Ecto neural progenitor cell (in vitro differentiated cells): ENCODE measurements at regions not wholly inside any gene's neighbourhood (a gene's known extent, or its start where the extent isn't known, plus 50 kb on each side); places are given as distances from the start of the nearest gene placed in this dataset.
A peak's percentile ranks its signal among the peaks of the same experiment; 100 is the strongest.

Source experiments
- DNase-seq: peaks from one replicate; pipeline ENCODE4 v3.0.0-alpha.2; 2018; ENCODE audit warnings: low spot score

- DNase-seq, result no peak
Measured at GRCh38 chr7:51679358-51679757, 362.7 kb upstream of the COBL start.

GRCh38 chr7:51666751-51667150 lies 350.1 kb upstream of the COBL start:
- no peak for DNase-seq

- DNase-seq, result no peak
Measured at GRCh38 chr7:51666266-51666665, 349.7 kb upstream of the COBL start.

- DNase-seq, result no peak
Measured at GRCh38 chr7:51665045-51665780, 348.6 kb upstream of the COBL start.

GRCh38 chr7:51660516-51660915 lies 343.9 kb upstream of the COBL start:
- no peak for DNase-seq

- no peak for DNase-seq
Measured at GRCh38 chr7:51658684-51659083, 342.1 kb upstream of the COBL start.

- no peak for DNase-seq
Measured at GRCh38 chr7:51647931-51648351, 331.3 kb upstream of the COBL start.

- no peak for DNase-seq
Measured at GRCh38 chr7:51647486-51647885, 330.9 kb upstream of the COBL start.

- no peak for DNase-seq
Measured at GRCh38 chr7:51645702-51646298, 329.2 kb upstream of the COBL start.

- no peak for DNase-seq
Measured at GRCh38 chr7:51645255-51645654, 328.6 kb upstream of the COBL start.

- no peak for DNase-seq
Measured at GRCh38 chr7:51644216-51644615, 327.6 kb upstream of the COBL start.

- no peak for DNase-seq
Measured at GRCh38 chr7:51640841-51641240, 324.2 kb upstream of the COBL start.

- no peak for DNase-seq
Measured at GRCh38 chr7:51639661-51640334, 323.2 kb upstream of the COBL start.

- DNase-seq, result no peak
Measured at GRCh38 chr7:51636503-51636902, 319.9 kb upstream of the COBL start.

- DNase-seq, result no peak
Measured at GRCh38 chr7:51635775-51636174, 319.2 kb upstream of the COBL start.

- DNase-seq, result no peak
Measured at GRCh38 chr7:51634538-51634937, 317.9 kb upstream of the COBL start.

GRCh38 chr7:51634025-51634424 lies 317.4 kb upstream of the COBL start:
- no peak for DNase-seq

- DNase-seq, result no peak
Measured at GRCh38 chr7:51633596-51633995, 317.0 kb upstream of the COBL start.

- no peak for DNase-seq
Measured at GRCh38 chr7:51633006-51633405, 316.4 kb upstream of the COBL start.

GRCh38 chr7:51630933-51631332 lies 314.3 kb upstream of the COBL start:
- no peak for DNase-seq

GRCh38 chr7:51629206-51629605 lies 312.6 kb upstream of the COBL start:
- no peak for DNase-seq

- DNase-seq, result no peak
Measured at GRCh38 chr7:51621956-51622355, 305.3 kb upstream of the COBL start.

- peak; percentile 52 for DNase-seq
Measured at GRCh38 chr7:51620706-51621105, 304.1 kb upstream of the COBL start.
